ENCODE measurements at regions not wholly inside any gene's neighbourhood (a gene's known extent, or its start where the extent isn't known, plus 50 kb on each side); places are given as distances from the start of the nearest gene placed in this dataset.

GRCh38 chr1:186620566-186621350 lies 59.5 kb downstream of the PTGS2 start:
- Mint-ChIP-seq H3K9me3 (no peaks in the 10 kb centered on the region), H3K4me1 (no peaks in the 10 kb centered on the region)

More at GRCh38 chr1:186620566-186621350, 59.5 kb downstream of the PTGS2 start:
- Mint-ChIP-seq H3K36me3 (ENCODE audit: low read depth) (no peaks in the 10 kb centered on the region), H3K27ac (no peak overlapping the region), H3K27me3 (ENCODE audit: insufficient read depth, low read depth, poor library complexity) (no peaks in the 10 kb centered on the region), H3K4me3 (no peak overlapping the region)
- Histone ChIP-seq H3F3A (replicated peaks; ENCODE audit: low read depth) (no peaks in the 10 kb centered on the region), H3K27ac (ENCODE audit: low read depth) (no peak overlapping the region), H3K4me3 (no peak overlapping the region), H3K27me3 (ENCODE audit: insufficient read depth) (no peaks in the 10 kb centered on the region), H3K4me1 (ENCODE audit: insufficient read depth) (no peaks in the 10 kb centered on the region), H3K4me2 (no peak overlapping the region), H3K36me3 (ENCODE audit: insufficient read depth) (no peaks in the 10 kb centered on the region), H4K20me1 (replicated peaks; ENCODE audit: insufficient read depth) (no peaks in the 10 kb centered on the region), H3K79me2 (replicated peaks; ENCODE audit: insufficient read depth) (no peaks in the 10 kb centered on the region), H2AFZ (no peak overlapping the region), H3K9me2 (ENCODE audit: insufficient read depth) (no peaks in the 10 kb centered on the region)
- ATAC-seq (no peak), DNase-seq (ENCODE audit: low spot score) (no peak)
- TF ChIP-seq ZNF462 (CRISPR knock-in tag; IDR thresholded peaks at IDR 0.05): no peak
- TF ChIP-seq CREB1 (CRISPR knock-in tag; IDR thresholded peaks at IDR 0.05; ENCODE audit: low read depth): no peak
- TF ChIP-seq JUNB (IDR thresholded peaks at IDR 0.05; ENCODE audit: unreplicated experiment): no peak
- TF ChIP-seq NANOG (IDR thresholded peaks at IDR 0.05; ENCODE audit: borderline replicate concordance): no peak
- TF ChIP-seq ETS1 (IDR thresholded peaks at IDR 0.05): no peak
- TF ChIP-seq ZNF331 (CRISPR knock-in tag; IDR thresholded peaks at IDR 0.05; ENCODE audit: low read depth): no peak
- no peak for TF ChIP-seq CTCF (conservative IDR thresholded peaks at IDR 0.05; ENCODE audit: low read depth in 2 of 2)
- TF ChIP-seq EZH2phosphoT487 (IDR thresholded peaks at IDR 0.05; ENCODE audit: unreplicated experiment): no peak
- TF ChIP-seq STAT1 (IDR thresholded peaks at IDR 0.05; ENCODE audit: unreplicated experiment): no peak
- no peak for TF ChIP-seq ZNF114 (CRISPR knock-in tag; IDR thresholded peaks at IDR 0.05)
- TF ChIP-seq EZH2 (IDR thresholded peaks at IDR 0.05; ENCODE audit: low read depth, unreplicated experiment): no peak
- TF ChIP-seq REST (IDR thresholded peaks at IDR 0.05; ENCODE audit: unreplicated experiment): no peak
- no peak for TF ChIP-seq POLR2AphosphoS5 (IDR thresholded peaks at IDR 0.05; ENCODE audit: low read depth)

Measured in GM23338 (cell line).